Neural cell (in vitro differentiated cells): ENCODE measurements at regions not wholly inside any gene's neighbourhood (a gene's known extent, or its start where the extent isn't known, plus 50 kb on each side); places are given as distances from the start of the nearest gene placed in this dataset.

Experiments
- H2AFZ ChIP-seq: fragments of 200-600, 300-800 bp; sonication (generic), shearing (Covaris generic); 2 replicates; pipeline ENCODE4 v1.6.0; 2014; ENCODE audit warnings: low read depth, mild to moderate bottlenecking, antibody characterized with exemption, low read length, moderate library complexity
- H3F3A ChIP-seq: fragments of 200-600 bp; shearing (Covaris generic); 2 replicates; pipeline ENCODE4 v1.6.1; 2016; ENCODE audit warnings: mild to moderate bottlenecking, moderate library complexity, mixed read lengths, antibody characterized with exemption, low read length; ENCODE audit not compliant: insufficient read depth, poor library complexity, severe bottlenecking
- H3K27ac ChIP-seq: fragments of 200-600, 300-800 bp; sonication (generic), shearing (Covaris generic); 2 replicates; pipeline ENCODE4 v1.5.1; 2014; ENCODE audit warnings: mild to moderate bottlenecking, low read length, moderate library complexity
- H3K27me3 ChIP-seq: fragments of 300-800, 200-600 bp; sonication (generic), shearing (Covaris generic); 2 replicates; pipeline ENCODE4 v1.6.0; 2014; ENCODE audit warnings: mild to moderate bottlenecking, low read depth, low read length, moderate library complexity; ENCODE audit not compliant: insufficient read depth
- H3K36me3 ChIP-seq: fragments of 300-800, 200-600 bp; sonication (generic), shearing (Covaris generic); 2 replicates; pipeline ENCODE4 v1.5.1; 2014; ENCODE audit warnings: mild to moderate bottlenecking, antibody characterized with exemption, low read length, moderate library complexity; ENCODE audit not compliant: insufficient read depth
- H3K4me2 ChIP-seq: fragments of 300-800, 200-600 bp; sonication (generic), shearing (Covaris generic); 2 replicates; pipeline ENCODE4 v1.6.0; 2014; ENCODE audit warnings: mild to moderate bottlenecking, low read length
- H3K4me3 ChIP-seq: fragments of 300-800, 200-600 bp; sonication (generic), shearing (Covaris generic); 2 replicates; pipeline ENCODE4 v1.5.1; 2014; ENCODE audit warnings: mild to moderate bottlenecking, low read length, moderate library complexity
- H3K79me2 ChIP-seq: fragments of 200-600 bp; shearing (Covaris generic); replicated peaks from 2 replicates; pipeline ENCODE4 v1.6.0; 2014; ENCODE audit warnings: mild to moderate bottlenecking, low read length, moderate library complexity; ENCODE audit not compliant: insufficient read depth
- H3K9ac ChIP-seq: fragments of 300-800, 200-600 bp; sonication (generic), shearing (Covaris generic); 2 replicates; pipeline ENCODE4 v1.6.1; 2016; ENCODE audit warnings: mild to moderate bottlenecking, low read length, mixed read lengths
- H3K9me2 ChIP-seq: fragments of 200-600 bp; shearing (Covaris generic); 2 replicates; pipeline ENCODE4 v1.6.1; 2016; ENCODE audit warnings: mild to moderate bottlenecking, low read length, mixed read lengths; ENCODE audit not compliant: insufficient read depth
- H3K9me3 ChIP-seq: fragments of 200-600, 300-800 bp; sonication (generic), shearing (Covaris generic); 2 replicates; pipeline ENCODE4 v1.6.1; 2016; ENCODE audit warnings: mild to moderate bottlenecking, mixed run types, low read length, moderate library complexity, mixed read lengths
- H4K20me1 ChIP-seq: fragments of 200-600 bp; shearing (Covaris generic); 2 replicates; pipeline ENCODE4 v1.6.1; 2016; ENCODE audit warnings: mild to moderate bottlenecking, mixed run types; ENCODE audit not compliant: insufficient read depth
- EP300 ChIP-seq: fragments of 450-650 bp; conservative IDR thresholded peaks from 2 replicates; pipeline ENCODE4 v1.6.1; 2014; ENCODE audit warnings: antibody characterized with exemption, mild to moderate bottlenecking, moderate library complexity; ENCODE audit not compliant: poor library complexity, severe bottlenecking
- EZH2 ChIP-seq: fragments of 200-600, 300-800 bp; shearing (Covaris generic), sonication (generic); IDR thresholded peaks from 2 replicates; pipeline ENCODE4 v1.6.1; 2014; ENCODE audit warnings: antibody characterized with exemption, low read length, borderline replicate concordance, mild to moderate bottlenecking; ENCODE audit not compliant: insufficient read depth, poor library complexity, severe bottlenecking
- MXI1 ChIP-seq: fragments of 450-650 bp; conservative IDR thresholded peaks from 2 replicates; pipeline ENCODE4 v1.6.1; 2014; ENCODE audit warnings: antibody characterized with exemption, mild to moderate bottlenecking; ENCODE audit not compliant: poor library complexity, severe bottlenecking
- POLR2AphosphoS5 ChIP-seq: IDR thresholded peaks from 2 replicates; pipeline ENCODE4 v1.6.1; 2012
- RAD21 ChIP-seq: fragments of 450-650 bp; conservative IDR thresholded peaks from 2 replicates; pipeline ENCODE4 v1.6.1; 2014; ENCODE audit warnings: antibody characterized with exemption, mild to moderate bottlenecking, moderate library complexity
- REST ChIP-seq: IDR thresholded peaks from 2 replicates; pipeline ENCODE4 v1.6.1; 2012; ENCODE audit warnings: borderline replicate concordance
- SMC3 ChIP-seq: fragments of 450-650 bp; conservative IDR thresholded peaks from 2 replicates; pipeline ENCODE4 v1.6.1; 2014; ENCODE audit warnings: antibody characterized with exemption, mild to moderate bottlenecking, moderate library complexity; ENCODE audit not compliant: poor library complexity
- TAF1 ChIP-seq: IDR thresholded peaks from 2 replicates; pipeline ENCODE4 v1.6.1; 2012; ENCODE audit warnings: low read depth
- TF ChIP-seq, protein P1 (sequence below): fragments of 450-650 bp; IDR thresholded peaks from 2 replicates; pipeline ENCODE4 v1.5.1; 2014; ENCODE audit warnings: antibody characterized with exemption, mild to moderate bottlenecking, moderate library complexity; ENCODE audit not compliant: poor library complexity, severe bottlenecking

- no peak overlapping the region for H2AFZ ChIP-seq
- no peak overlapping the region for H3K4me3 ChIP-seq
- no peaks in the 10 kb centered on the region for H4K20me1 ChIP-seq
- no peaks in the 10 kb centered on the region for H3K36me3 ChIP-seq
- H3F3A ChIP-seq: no peaks in the 10 kb centered on the region
- H3K27ac ChIP-seq: no peak overlapping the region
- TF ChIP-seq SMC3: no peak
- TF ChIP-seq REST: no peak
- H3K4me2 ChIP-seq: no peak overlapping the region
- H3K79me2 ChIP-seq: no peaks in the 10 kb centered on the region
- no peaks in the 10 kb centered on the region for H3K27me3 ChIP-seq
- H3K9ac ChIP-seq: no peak overlapping the region
- no peaks in the 10 kb centered on the region for H3K9me3 ChIP-seq
- no peaks in the 10 kb centered on the region for H3K9me2 ChIP-seq
These were observed 489.1 kb downstream of the PREX1 start for GRCh38 chr20:48338717-48339116.

DNA sequence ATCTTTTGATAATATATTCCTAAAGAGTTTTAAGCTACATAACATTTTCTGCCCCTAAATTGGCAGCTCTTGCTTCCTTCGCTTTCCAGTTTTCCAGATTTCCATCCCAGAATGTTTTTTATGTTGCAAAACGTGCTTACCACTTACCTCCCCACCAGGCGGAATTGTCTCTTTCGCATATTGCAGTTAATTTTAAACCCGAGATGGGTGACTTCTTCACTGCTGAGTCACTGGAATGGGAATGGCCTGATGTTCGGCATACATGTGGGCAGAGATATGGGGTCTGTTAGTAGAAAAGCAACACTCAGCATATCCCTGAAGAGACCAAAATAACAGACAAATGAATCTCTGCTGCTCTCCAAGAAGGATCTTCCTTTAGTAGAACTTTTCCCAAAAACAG, 491.2 kb downstream of the PREX1 start:
- Histone ChIP-seq H3F3A (no peaks in the 10 kb centered on the region), H3K27me3 (no peaks in the 10 kb centered on the region), H3K79me2 (no peaks in the 10 kb centered on the region), H4K20me1 (no peaks in the 10 kb centered on the region), H3K9me2 (no peaks in the 10 kb centered on the region), H3K27ac (no peak overlapping the region), H2AFZ (no peak overlapping the region), H3K9ac (no peak overlapping the region), H3K4me3 (no peak overlapping the region), H3K36me3 (no peaks in the 10 kb centered on the region), H3K9me3 (no peaks in the 10 kb centered on the region), H3K4me2 (no peak overlapping the region)
- no peak for TF ChIP-seq RAD21
- no peak for TF ChIP-seq POLR2AphosphoS5
- TF ChIP-seq TAF1: no peak
- TF ChIP-seq SMC3: no peak
- TF ChIP-seq EZH2: no peak
- no peak for TF ChIP-seq EP300
- TF ChIP-seq, protein P1, sequence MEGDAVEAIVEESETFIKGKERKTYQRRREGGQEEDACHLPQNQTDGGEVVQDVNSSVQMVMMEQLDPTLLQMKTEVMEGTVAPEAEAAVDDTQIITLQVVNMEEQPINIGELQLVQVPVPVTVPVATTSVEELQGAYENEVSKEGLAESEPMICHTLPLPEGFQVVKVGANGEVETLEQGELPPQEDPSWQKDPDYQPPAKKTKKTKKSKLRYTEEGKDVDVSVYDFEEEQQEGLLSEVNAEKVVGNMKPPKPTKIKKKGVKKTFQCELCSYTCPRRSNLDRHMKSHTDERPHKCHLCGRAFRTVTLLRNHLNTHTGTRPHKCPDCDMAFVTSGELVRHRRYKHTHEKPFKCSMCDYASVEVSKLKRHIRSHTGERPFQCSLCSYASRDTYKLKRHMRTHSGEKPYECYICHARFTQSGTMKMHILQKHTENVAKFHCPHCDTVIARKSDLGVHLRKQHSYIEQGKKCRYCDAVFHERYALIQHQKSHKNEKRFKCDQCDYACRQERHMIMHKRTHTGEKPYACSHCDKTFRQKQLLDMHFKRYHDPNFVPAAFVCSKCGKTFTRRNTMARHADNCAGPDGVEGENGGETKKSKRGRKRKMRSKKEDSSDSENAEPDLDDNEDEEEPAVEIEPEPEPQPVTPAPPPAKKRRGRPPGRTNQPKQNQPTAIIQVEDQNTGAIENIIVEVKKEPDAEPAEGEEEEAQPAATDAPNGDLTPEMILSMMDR: no peak
- no peak for TF ChIP-seq REST
- TF ChIP-seq MXI1: no peak
